ENCODE measurements at regions not wholly inside any gene's neighbourhood (a gene's known extent, or its start where the extent isn't known, plus 50 kb on each side); places are given as distances from the start of the nearest gene placed in this dataset.

GRCh38 chr22:44396021-44396726, 83.4 kb upstream of the SHISAL1 start:
- TF ChIP-seq MAX (IDR thresholded peaks at IDR 0.05; ENCODE audit: low read depth, low read length): no peak
- TF ChIP-seq POLR2A (IDR thresholded peaks at IDR 0.05; ENCODE audit: low read depth, low read length): no peak

Measured in GM12878 (cell line).